ENCODE measurements at regions not wholly inside any gene's neighbourhood (a gene's known extent, or its start where the extent isn't known, plus 50 kb on each side); places are given as distances from the start of the nearest gene placed in this dataset.

GRCh38 chr5:135242866-135243555 lies 156.0 kb downstream of the MACROH2A1 start:
- no peaks in the 10 kb centered on the region for H3K36me3 ChIP-seq (replicated peaks)
- H3K4me3 ChIP-seq (ENCODE audit: low read depth, low read length), result no peak overlapping the region
- no peak for TF ChIP-seq CTCF (IDR thresholded peaks at IDR 0.05; ENCODE audit: low read depth, low read length, missing control alignments)
- no peak for DNase-seq
- no peak overlapping the region for H3K27ac ChIP-seq
- in situ Hi-C loops (cut with HindIII; ENCODE audit: low pct_ligation_motif_present, low sequenced_read_pairs), result no loop called here
- no peaks in the 10 kb centered on the region for H3K27me3 ChIP-seq (replicated peaks)

DNA sequence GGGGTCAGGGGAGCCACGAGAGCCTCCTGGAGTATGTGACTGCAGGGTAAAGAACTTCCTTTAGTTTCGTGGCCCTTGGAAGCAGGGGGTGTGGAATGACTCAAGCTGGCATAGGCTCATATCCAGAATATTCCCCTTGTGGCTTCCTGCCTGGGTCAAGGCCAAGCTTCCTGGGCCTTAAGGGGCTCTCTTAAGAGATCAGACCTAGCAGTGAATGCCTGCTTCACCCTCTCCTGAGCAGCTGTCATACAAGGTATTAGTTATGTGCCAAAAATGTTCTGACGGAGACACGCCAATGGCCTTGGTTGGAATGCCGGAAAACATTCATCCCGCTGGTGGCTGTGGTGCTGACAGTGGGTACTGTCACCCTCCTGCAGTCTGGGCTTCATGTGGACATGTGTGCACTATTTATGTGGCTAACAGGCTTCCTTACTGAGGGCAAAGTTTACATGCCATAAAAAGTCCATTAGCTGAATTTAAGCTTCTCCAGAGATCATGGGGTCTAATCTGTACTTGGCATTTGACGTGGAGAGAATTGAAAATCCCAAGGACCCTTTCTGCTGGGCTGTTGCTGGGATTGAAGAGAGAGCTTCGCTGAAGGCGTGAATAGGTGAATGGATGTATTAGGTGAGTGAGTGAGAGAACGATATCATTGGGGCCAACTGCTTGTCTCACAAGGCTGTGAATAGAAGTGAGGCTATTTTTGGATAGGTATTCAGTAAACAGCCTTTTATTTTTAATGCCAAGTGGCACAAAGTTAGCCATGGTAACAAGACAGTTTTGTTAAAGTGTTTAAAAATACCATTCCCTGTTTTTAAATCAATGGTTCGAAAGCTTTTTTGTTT lies 156.8 kb downstream of the MACROH2A1 start:
- no peak overlapping the region for H3K27ac ChIP-seq
- DNase-seq, result no peak
- no peaks in the 10 kb centered on the region for H3K27me3 ChIP-seq (replicated peaks)
- H3K36me3 ChIP-seq (replicated peaks), result no peaks in the 10 kb centered on the region
- in situ Hi-C loops (cut with HindIII; ENCODE audit: low pct_ligation_motif_present, low sequenced_read_pairs), result no loop called here
- no peak for TF ChIP-seq CTCF (IDR thresholded peaks at IDR 0.05; ENCODE audit: low read depth, low read length, missing control alignments)
- H3K4me3 ChIP-seq (ENCODE audit: low read depth, low read length), result no peak overlapping the region

- no peaks in the 10 kb centered on the region for H3K36me3 ChIP-seq (replicated peaks)
- in situ Hi-C loops (cut with HindIII; ENCODE audit: low pct_ligation_motif_present, low sequenced_read_pairs), result no loop called here
- H3K27ac ChIP-seq, result no peak overlapping the region
- H3K27me3 ChIP-seq (replicated peaks), result no peaks in the 10 kb centered on the region
- no peak for DNase-seq
- H3K4me3 ChIP-seq (ENCODE audit: low read depth, low read length), result no peak overlapping the region
- TF ChIP-seq CTCF (IDR thresholded peaks at IDR 0.05; ENCODE audit: low read depth, low read length, missing control alignments), result no peak
Measured at GRCh38 chr5:135241536-135241935, 157.5 kb downstream of the MACROH2A1 start.

GRCh38 chr5:135240781-135241360 lies 158.2 kb downstream of the MACROH2A1 start:
- H3K4me3 ChIP-seq (ENCODE audit: low read depth, low read length), result no peak overlapping the region
- no peak for DNase-seq
- no peaks in the 10 kb centered on the region for H3K36me3 ChIP-seq (replicated peaks)
- H3K27me3 ChIP-seq (replicated peaks), result no peaks in the 10 kb centered on the region
- no peak for TF ChIP-seq CTCF (IDR thresholded peaks at IDR 0.05; ENCODE audit: low read depth, low read length, missing control alignments)
- in situ Hi-C loops (cut with HindIII; ENCODE audit: low pct_ligation_motif_present, low sequenced_read_pairs), result no loop called here
- H3K27ac ChIP-seq, result no peak overlapping the region

DNA sequence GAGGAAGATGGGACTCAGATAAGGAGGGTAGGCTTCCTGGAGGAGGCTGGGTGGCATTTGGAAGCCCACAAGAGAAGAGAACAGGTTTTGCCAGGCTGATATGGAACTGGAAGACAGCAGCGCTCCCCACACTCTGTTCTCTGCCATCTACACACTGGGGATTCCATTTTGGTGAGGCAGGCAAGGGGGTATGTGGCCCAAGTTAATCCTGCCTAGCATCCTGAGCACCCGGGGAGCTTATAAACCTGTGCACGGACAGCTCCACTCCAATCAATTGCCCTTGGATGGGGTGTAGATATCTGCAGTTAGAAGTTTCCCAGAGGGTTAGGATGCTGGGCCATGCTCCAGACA lies 158.8 kb downstream of the MACROH2A1 start:
- DNase-seq, result no peak
- TF ChIP-seq CTCF (IDR thresholded peaks at IDR 0.05; ENCODE audit: low read depth, low read length, missing control alignments), result no peak
- in situ Hi-C loops (cut with HindIII; ENCODE audit: low pct_ligation_motif_present, low sequenced_read_pairs), result no loop called here

More for the DNA sequence above, 158.8 kb downstream of the MACROH2A1 start:
- no peaks in the 10 kb centered on the region for H3K27me3 ChIP-seq (replicated peaks)
- no peaks in the 10 kb centered on the region for H3K36me3 ChIP-seq (replicated peaks)
- no peak overlapping the region for H3K4me3 ChIP-seq (ENCODE audit: low read depth, low read length)
- H3K27ac ChIP-seq, result no peak overlapping the region

Measured in brain microvascular endothelial cell (primary cell).